NCI-H82 (cell line): ENCODE measurements at regions not wholly inside any gene's neighbourhood (a gene's known extent, or its start where the extent isn't known, plus 50 kb on each side); places are given as distances from the start of the nearest gene placed in this dataset.
"Not testable (repeated sequence)": the region's sequence is repeated elsewhere in the genome, so short reads cannot be mapped to it uniquely, and the experiment has no call there.

ENCODE experiments used
- DNase-seq: peaks from one replicate; lab custom pipeline; 2025; lab: John Stamatoyannopoulos, UW

DNA sequence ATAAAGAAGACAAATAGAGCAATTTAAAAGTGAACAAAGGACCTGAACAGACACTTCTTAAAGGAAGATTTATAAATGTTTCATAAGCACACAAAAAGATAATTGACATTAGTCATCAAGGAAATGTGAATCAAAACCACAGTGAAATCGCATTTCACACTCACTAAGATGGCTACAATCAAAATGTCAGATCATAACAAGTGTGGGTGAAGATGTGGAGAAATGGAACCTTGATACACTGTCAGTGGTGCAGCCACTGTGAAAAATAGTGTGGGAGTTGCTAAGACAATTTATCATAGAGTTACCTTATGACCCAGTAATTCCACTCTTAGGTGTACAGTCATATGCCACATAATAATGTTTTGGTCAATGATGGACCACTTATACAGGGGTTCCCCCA, 54.5 kb upstream of the HTR4 start:
- no peak for DNase-seq

DNA sequence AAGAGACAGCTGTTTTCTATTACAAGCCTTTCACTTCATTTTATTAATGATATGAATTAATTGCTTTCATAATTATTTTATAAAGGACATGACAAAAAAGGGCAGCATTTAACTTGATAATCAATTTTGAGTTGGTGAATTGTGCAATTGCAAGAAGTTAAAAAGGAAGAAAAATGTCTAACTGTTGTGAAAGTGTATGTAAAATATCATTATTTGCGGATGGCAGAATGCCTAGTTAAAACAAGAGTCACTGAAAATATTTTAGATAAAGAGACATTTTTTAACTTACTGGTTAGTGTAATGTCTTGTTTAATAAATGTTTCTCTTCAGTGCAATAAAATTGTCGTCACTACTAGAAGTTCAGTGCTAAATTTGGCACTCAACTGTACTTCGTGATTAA, 57.6 kb upstream of the HTR4 start:
- DNase-seq: no peak

DNA sequence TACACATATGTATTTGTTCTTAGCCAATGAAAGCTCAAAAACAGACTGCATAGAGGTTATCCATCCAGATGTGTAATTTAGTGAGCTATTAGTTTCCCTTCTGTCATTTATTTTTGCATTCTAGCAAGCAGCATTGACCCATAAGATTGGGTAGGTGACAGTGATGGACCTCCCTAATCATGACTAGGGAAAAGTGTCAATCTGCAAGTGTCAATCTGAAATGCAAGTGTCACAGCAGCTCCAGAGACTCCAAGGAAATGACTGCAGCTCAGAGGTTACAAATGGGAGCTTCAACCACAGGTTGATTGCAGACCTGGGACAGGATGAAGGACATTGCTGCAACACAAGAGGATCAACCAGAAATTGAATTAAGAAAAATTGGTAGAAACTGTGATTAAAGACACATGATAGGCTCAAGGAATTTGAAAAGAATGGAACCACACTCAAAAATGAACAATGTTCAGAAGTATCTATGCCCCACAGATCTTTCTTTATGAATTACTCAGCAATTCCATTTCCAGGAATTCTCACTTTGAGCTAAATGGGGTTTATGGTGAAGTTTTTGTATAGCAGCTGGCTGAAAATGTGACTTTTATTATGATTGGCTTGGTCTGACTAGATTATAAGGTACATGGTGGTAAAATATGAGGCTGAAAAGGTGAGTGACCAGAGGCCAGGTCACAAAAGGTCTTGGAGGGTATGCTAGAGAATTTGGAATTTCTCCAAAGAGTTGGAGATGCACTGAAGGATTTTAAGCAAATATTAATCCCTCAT, 59.6 kb upstream of the HTR4 start:
- DNase-seq: no peak

DNA sequence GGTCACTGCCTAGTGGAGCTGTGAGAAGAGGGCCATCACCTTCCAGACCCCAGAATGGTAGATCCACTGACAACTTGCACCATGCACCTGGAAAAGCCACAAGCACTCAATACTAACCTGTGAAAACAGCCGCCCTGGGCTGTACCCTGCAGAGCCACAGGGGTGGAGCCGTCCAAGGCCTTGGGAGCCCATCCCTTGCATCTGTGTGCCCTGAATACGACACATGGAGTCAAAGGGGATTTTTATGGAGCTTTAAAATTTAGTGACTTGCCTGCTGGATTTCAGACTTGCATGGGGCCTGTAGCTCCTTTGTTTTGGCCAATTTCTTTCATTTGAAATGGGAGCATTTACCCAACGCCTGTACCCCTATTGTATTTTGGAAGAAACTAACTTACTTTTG, 62.4 kb upstream of the HTR4 start:
- no peak for DNase-seq

DNA sequence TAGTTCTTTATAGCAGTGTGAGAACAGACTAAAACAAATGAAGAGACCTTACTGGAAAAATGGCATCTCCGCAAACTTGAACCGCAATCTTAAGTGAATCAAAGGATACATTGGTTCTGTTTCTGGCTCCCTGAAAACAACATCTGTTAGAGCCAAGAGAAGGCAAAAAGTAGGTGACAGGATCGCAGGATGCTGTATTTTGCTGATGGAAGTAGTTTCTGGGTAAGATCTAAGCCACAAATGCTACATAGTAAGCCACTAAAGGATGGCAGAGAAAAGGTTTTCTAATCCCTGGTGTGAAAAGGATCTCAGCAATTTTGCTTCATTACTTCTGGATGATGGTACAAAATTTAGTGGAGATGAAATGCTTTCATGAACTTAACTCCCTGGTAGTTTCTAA, 63.3 kb upstream of the HTR4 start:
- no peak for DNase-seq

DNA sequence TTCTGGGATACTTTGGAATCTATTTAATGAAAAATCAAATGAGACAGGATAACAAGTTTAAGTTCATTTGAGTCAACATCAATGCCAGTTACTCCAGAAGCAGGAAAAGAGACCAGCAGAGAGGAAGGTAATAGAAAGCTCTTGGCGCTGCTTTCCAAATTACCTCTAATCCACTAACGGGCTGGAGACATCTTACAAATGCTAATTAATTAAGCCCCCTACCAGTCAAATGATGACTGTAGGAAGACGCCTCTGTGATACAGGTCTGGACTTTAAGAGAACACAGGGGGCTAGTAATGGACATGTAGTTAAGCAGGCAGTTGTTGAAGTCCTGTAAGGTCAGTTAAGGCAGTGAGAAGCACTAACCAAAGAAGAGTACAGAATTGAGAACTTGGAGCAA, 65.3 kb upstream of the HTR4 start:
- DNase-seq: peak; percentile 67

DNA sequence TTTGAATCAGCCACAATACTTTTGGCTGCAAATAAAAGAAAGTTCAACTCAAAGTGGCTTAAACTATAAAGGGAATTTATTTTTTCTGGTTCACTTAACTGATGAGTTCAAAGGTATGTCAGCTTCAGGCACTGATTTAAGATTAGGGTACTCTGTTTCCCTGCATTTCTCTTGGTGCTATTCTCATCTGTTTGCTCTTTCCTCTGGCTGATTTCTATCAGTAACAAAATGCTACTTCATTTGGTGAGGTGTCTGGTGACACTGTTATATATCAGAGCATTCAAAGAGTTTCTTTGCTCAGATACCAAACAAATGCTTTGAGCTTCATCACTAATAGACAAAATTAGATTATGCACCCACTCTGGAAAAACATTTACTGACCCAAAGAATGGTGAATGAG, 65.9 kb upstream of the HTR4 start:
- no peak for DNase-seq

DNA sequence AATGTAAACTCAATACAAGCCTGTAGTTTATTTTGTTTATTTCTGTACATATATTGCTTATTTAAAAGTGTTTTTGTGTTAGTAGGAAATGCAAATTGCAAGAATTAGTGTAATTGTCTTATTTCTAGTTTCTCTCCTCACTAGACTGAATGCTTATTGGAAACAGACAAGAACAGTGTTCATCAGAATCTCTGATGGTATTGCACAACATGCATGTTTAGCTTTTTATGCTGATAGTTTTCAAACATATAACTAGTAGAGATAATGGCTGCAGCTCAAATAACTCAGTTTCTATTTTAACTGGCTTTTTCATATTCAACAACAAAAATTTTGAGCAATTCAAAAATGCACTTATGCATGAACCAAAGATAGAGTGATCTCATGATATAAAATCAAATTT, 68.8 kb upstream of the HTR4 start:
- DNase-seq: no peak

DNA sequence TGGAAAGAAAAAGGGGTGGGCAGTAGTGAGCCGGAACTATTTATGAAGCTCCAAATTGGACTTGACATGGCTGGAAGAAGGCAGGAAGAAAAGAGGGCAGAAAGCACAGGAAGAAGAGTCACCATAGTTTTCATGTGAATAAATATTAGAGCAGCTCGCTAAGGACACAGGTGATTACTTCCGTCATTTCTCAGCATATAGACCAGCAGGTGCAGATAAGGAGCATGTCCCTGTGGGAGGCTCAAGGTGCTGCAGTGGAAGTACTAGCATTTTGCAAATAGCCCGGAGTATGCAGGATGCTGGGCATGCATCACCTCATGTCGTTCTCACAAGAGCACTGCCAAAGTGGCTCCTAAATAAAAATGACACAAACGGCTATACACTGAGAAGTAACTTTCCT, 71.3 kb upstream of the HTR4 start:
- no peak for DNase-seq

DNA sequence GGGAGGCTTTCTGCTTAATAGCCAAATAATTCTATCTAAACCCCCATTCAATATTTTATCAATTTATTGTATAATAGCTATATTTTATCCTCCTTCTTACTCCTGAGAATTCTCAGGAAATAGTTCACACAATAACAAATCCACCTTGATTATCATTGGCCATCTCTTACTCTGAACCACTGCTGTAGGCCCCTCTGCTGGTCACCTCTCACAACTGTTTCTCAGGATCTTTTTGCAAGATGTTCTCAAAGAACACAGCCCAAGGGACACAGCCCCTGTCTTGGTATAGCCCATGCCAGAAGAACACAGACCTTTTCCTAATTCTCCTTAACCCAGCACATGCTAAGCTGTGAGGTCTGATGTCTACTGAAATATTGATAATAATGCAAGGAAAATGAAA, 74.9 kb upstream of the HTR4 start:
- peak; percentile 10 for DNase-seq

DNA sequence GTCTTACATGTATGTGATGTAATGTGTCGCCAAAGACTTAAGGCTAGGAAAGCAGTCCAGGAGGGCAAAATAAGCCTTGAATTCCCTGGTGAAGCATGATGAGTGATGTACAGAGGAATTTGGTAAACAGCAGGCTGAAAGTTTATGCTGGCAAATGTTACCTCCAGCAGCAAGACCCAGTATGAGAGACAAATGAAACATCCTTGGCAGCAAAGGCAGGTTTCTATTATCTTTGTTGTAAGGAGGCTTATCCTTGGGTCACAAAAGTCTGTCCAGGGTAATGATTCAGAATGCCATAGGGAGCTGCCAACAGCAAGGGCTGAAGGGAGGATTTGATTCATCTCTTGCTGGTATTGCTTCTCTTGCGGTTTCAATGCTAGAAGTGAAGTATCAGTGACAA, 75.9 kb upstream of the HTR4 start:
- no peak for DNase-seq

DNA sequence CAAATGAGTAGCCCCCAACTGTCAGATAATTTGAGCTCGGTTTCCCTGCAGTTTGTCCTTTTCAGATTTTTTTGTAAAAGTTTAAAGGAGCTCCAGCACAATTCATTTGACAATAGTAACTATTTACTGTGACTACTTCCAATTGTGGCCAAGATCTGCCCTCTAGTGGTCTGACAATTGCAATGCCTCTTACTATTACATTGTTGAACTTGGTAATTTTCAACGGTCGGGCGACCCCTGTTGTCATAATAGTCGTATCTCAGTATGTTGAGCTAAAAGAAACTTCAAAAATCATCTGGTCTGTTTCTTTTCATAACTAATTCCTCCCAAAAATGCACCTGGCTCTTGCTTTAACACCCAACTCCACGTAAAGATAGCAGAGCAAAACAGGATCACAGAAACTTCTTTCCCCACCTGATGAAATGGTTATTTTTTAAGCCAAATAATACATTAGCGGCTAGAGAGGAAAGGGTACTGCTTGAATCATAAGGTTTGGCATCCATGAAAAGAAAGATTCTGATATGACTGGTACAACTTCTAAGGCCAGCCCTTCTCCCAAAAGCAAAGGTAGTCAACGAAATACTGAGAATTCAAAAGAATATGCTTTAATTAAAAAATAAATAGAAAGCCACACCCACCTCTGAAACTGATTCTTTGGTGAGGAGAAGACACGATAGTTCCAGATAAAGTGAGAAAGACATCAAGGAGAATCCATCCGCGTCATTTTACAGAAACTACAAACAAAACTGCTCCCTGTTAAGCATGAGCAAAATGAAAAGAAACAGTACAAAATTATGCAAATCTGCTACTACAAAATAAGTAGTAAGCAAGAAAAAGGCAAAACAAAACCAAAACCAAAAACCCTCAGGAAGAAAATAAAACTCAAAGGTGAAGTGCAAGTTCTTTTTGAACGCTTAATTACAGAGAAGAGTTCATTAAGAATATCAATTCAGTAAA, 76.9 kb upstream of the HTR4 start:
- peak; percentile 86 for DNase-seq

DNA sequence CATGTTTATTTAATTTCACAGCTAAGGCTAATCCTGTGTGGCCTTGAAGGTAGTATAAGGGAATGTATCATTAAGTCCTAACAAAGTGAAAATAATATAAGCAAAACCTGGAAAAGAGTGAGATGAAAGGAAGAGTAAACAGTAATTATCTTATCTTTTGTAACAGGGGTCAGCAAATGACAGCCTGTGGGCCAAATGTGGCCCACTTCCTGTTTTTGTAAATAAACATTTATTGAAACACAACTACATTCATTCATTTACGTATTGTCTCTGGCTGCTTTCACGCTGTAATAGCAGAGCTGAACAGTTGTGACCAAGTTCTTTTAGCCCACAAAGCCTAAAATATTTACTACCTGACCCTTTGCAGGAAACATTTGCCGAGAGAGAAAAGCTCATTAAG, 78.4 kb upstream of the HTR4 start:
- DNase-seq: no peak

DNA sequence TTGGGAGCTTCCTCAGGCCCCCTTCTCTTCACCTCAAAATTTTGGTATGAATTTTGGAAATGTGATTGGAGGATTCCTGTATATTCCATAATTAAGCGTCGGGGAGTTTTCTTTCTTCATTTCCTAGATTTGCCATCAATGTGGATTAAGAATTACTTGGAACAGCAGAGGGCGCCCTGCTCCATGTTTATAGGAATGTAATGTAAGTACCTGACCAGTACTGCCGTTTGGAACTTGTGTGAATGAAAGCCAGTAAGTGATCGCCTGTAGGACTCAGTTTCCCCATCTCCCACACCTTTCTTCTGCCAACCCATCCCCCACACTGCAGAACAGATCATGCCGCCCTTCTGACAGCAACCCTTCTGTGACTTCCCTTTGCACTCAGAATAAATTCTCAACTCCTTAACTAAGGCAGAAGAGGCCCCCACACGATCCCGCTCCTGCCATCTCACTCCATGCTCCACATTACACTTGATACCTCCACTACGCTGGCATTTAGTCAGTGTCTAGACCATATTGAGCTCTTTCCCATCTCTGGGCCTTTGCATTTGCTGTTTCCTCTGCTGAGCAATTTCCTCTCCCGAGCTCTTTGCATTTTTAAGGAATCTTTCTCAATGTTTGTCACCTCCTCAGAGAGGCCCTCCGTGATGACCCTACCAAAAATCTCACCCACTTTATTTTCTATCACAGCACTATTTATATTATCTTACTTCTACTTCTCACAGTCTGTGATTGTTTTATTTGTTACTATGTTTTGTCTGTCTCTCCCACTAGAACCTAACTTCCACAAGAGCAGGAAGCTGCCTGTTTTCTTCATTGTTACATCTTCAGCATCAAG, 79.5 kb upstream of the HTR4 start:
- peak; percentile 86 for DNase-seq

DNA sequence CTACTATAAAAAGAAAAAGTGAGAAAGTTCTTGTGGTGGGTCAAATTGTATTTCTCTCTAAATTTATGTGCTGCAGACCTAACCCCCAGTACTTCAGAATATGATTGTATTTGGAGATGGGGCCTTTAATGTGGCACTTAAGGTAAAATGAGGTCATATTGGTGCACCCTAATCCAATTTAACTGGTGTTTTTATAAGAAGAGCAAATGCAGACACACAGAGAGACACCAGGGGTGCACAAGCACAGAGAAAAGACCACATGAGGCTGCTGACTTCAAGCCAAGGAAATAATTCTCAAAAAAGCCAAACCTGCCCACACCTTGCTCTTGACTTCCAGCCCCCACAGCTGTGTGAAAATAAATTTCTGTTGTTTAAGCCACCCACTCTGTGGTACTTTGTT, 80.2 kb upstream of the HTR4 start:
- peak; percentile 23 for DNase-seq

DNA sequence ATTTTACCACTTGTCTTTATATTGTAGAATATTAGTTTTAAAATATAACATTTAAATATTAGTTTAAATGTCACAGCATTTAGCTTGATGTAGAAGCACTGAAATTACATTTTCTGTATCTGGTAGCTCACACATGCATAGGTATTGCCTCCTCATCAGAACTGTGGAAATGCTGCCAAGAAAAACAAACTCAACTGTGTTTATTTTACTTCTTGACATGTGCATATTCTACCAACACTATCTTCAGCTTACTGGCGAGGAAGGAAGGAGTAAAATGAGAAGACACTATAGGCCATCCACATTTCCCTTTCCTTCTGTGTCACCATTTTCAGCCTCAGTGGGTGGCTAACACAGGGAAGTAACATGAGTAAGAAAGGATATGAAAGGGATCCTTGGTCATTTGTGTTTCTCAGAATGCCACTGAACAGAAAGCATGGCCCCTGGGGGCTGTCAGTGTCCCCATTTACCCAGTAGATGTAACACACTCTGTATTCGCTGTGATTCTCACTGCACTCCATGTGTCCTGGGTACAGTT, 81.0 kb upstream of the HTR4 start:
- DNase-seq: no peak

DNA sequence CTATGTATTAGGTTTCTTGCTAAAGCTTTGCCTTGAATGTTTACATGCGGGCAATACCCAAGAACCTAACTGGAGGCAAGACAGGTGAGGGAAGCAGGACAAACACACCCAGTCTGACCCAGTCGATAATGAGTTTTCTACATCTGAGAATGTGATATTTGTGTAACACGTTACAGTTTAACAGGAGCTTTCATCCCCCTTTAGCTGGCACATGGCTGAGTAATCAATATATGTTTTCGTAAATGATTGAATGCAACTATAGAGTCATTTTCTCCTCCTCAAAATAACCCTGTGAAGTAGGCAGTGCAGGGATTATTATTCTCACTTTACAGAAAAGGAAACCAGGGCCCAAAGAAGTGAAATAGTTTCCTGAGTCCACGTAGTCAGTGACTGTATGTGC, 84.7 kb upstream of the HTR4 start:
- DNase-seq: no peak

DNA sequence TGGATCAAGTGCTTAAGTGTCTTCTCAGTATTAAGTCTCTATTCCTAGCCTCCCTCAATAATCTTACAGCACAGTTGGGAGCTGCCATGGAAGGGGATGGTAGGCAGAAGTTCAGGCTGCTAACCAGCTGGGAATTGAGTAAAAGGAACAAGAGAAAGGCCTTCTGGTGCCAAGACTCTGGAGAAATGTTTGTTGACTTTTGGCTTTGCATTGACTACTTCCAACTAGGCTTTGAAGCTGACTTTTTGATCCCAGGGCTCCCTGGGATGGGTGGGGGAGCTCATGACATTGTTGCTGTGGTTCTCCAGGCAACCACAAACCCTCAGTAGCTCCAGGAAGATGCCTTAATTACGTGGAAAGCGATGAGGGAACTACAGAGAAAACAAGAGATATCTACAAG, 85.2 kb upstream of the HTR4 start:
- DNase-seq: no peak

DNA sequence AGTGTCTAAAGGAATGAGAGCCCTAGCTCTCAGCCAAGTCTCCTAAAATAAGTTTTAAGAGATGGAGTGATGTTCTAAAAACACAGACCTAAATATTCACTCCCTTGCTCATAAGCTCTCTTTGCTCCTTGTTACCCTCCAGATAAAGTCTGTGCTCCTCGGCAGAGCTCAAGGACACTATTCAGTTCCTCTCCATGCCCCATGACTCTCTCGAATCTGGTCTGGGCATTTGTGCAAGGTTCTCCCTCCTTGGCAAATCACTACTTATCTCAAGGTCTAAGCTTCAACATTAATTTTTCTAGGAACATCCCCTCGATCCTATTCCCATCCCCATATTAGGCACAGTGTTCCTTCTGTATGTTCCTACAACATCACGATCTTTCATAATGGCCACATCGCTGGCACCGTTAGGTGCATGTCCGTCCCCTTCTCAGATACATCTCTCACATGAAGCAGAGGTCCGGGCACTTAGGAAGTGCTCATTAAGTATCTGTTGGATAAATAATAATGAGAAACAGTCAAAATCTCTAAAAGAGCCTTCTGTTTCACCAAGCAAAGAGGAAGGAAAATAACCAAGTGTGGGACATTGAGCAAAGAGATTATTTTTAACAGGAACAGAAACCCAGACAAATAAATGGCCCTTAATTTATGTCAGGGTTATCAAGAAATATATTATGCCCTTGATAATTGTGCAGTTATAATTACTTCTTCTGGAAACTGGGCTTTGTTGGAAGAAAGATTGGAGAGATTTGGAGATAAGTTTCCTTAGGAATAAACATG, 85.9 kb upstream of the HTR4 start:
- DNase-seq: no peak

DNA sequence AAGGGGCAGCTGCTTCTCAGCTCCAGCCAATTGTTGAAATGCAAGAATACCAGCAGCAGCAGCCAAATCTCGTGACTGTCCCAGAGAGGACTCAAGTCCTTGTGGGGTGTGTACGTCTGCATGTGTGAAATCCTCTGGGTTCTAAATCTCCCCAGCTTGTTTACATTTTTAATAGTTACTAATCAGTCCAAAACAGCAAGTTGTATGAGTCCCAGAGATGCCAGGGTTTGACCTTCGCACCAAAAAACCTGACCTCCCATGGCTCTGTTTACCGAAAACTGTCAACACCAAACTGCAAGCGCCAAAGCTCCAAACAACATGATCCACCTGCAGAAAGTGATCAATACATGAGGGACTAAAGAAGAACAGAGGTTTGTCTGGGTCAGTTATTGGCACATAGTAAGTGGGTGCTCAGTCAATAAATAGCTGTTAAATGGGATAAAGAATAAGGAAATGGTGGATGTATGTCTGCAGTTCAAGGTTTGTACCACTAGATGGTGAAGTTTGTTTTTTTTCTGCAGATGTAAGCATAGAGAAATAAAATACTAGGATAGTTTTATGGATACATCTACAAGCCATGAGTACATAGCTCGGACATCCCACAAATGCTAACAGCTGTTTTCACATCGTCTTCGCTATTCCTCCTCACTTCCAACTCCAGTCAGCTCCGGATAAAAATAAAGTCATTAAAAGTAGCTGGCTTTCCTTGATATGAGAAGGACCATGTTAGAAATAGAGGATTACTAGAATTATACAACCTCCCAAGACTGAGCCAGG, 85.3 kb upstream of the ADRB2 start:
- peak; percentile 51 for DNase-seq

DNA sequence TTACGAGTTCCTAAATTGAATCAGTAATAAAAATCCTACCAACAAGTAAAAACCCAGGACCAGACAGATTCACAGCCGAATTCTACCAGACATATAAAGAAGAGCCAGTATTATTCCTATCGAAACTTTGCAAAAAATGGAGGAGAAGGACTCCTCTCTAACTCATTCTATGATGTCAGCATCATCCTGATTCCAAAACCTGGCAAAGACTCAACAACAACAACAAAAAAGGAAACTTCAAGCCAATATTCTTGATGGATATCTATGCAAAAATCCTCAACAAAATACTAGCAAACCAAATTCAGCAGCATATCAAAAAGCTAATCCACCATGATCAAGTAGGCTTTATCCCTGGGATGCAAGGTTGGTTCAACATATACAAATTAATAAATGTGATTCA, 84.6 kb upstream of the ADRB2 start:
- not testable (repeated sequence) for DNase-seq
